RWPE1 (cell line): ENCODE measurements at regions not wholly inside any gene's neighbourhood (a gene's known extent, or its start where the extent isn't known, plus 50 kb on each side); places are given as distances from the start of the nearest gene placed in this dataset.

Experiments
- CTCF ChIA-PET: fragments of 350-600 bp; sonication (Branson Sonifier 250); formaldehyde crosslinking; extraction: SDS; loops from one replicate; lab custom pipeline; 2021; lab: Yijun Ruan, JAX
- POLR2A ChIA-PET: fragments of 400-600 bp; formaldehyde crosslinking; extraction: SDS; loops from one replicate; lab custom pipeline; 2020; ENCODE audit warnings: antibody characterized with exemption; ENCODE audit not compliant: low non-redundant PET; lab: Yijun Ruan, JAX
- DNase-seq: peaks from one replicate; pipeline ENCODE4 v3.0.0; 2012; ENCODE audit warnings: low spot score
- H3K27ac ChIP-seq: fragments of 450-650 bp; 2 replicates; pipeline ENCODE4 v1.5.1; 2017
- TF ChIP-seq, protein P1 (sequence below): fragments of 450-650 bp; conservative IDR thresholded peaks from 2 replicates; pipeline ENCODE4 v1.5.1; 2017; ENCODE audit warnings: low read depth, mild to moderate bottlenecking

DNA sequence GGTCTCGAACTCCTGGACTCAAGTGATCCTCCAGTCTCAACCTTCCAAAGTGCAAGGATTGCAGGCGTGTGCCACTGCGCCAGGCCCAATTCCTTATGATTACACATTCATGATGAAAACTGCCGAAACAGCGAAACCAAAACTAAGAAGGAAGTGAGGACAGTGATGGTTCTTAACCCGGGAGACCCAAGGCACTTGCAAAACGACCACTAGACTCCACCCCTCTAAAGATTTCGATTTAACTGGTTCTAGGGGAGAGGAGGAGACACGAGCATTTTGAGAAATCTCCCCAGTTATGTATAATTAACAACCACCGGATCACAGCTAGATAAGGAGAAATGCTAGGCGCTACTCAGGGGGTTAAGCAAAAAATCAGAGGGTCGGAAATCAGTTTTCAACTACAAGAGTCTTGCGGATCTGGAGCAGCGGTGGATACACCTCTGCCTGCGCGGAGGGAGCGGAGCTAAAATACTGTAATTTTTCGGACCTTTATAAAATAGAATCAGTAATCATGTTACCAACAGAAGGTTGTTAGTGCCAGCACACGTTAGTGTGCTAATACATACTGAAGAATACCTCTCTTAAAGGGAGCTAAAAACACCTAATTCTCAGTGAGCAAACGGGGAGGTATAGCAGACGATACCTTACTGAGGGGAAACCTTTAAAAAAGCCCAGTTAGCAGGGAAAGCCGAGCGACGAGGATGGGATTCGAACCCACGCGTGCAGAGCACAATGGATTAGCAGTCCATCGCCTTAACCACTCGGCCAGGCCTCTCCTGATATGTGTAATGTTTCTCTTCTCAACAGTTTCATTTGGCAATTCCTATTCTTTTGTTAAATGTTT is 60.0 kb upstream of the BTN3A2 start:
- TF ChIP-seq, protein P1, sequence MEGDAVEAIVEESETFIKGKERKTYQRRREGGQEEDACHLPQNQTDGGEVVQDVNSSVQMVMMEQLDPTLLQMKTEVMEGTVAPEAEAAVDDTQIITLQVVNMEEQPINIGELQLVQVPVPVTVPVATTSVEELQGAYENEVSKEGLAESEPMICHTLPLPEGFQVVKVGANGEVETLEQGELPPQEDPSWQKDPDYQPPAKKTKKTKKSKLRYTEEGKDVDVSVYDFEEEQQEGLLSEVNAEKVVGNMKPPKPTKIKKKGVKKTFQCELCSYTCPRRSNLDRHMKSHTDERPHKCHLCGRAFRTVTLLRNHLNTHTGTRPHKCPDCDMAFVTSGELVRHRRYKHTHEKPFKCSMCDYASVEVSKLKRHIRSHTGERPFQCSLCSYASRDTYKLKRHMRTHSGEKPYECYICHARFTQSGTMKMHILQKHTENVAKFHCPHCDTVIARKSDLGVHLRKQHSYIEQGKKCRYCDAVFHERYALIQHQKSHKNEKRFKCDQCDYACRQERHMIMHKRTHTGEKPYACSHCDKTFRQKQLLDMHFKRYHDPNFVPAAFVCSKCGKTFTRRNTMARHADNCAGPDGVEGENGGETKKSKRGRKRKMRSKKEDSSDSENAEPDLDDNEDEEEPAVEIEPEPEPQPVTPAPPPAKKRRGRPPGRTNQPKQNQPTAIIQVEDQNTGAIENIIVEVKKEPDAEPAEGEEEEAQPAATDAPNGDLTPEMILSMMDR: no peak
- no peak for DNase-seq
- no peak overlapping the region for H3K27ac ChIP-seq
- ChIA-PET CTCF (interaction anchor here (0.9 kb wide), 1 partner anchor 20 kb away, joined by 5 read pairs; no protein-coding TSS in a partner anchor), POLR2A (no interaction called here)

DNA sequence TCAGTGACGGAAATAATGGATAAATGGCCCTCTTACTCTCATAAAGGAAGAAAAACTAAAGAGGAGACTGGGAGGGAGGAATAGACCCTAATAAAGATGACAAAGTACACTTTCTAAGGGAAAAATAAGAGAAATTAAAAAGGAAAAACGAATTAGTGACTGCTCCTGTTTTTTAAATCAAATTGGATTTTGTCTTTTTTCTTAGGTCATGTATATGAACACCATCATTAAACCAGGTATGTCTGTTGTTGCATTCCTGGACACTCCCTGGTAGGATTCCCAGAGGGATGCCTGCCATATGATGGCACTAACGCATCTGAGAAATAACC is 59.4 kb upstream of the BTN3A2 start:
- POLR2A ChIA-PET: no interaction called here
- CTCF ChIA-PET: no interaction called here
- TF ChIP-seq, protein P1: no peak
- H3K27ac ChIP-seq: no peak overlapping the region
- DNase-seq: no peak

DNA sequence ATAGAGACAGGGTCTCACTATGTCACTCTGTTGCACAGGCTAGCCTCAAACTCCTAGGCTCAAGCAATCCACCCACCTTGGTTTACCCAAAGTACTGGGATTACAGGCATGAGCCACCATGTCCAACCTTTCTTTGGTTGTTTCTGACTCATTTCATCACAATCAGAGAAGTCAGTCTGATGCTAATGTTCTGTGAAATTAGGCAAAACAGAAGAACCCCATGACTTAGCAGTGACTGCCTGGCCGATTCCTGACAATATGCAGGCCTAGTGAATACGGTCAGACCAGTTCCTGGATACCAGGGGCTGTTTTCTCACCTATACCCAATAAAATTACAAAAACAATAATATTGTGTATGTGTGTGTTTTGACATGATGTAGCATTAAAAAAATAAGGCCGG is 58.8 kb upstream of the BTN3A2 start:
- TF ChIP-seq, protein P1: no peak

GRCh38 chr6:26307850-26308249 is 57.1 kb upstream of the BTN3A2 start:
- ChIA-PET POLR2A (no interaction called here), CTCF (interaction anchor here (0.6 to 1.0 kb wide), 2 partner anchors 34 to 1410 kb away, joined by 3 to 4 read pairs; no protein-coding TSS in a partner anchor)
- TF ChIP-seq, protein P1: no peak
- no peak overlapping the region for H3K27ac ChIP-seq
- DNase-seq: no peak

More for the DNA sequence above, 58.8 kb upstream of the BTN3A2 start:
- POLR2A ChIA-PET: no interaction called here
- H3K27ac ChIP-seq: no peak overlapping the region
- DNase-seq: no peak
- CTCF ChIA-PET: no interaction called here

GRCh38 chr6:26309731-26310142 is 55.3 kb upstream of the BTN3A2 start:
- ChIA-PET CTCF (no interaction called here), POLR2A (interaction anchor here (1.0 kb wide), 1 partner anchor 25 kb away, joined by 3 read pairs; a partner anchor contains a TSS)
- DNase-seq: no peak
- no peak overlapping the region for H3K27ac ChIP-seq
- TF ChIP-seq, protein P1: no peak

DNA sequence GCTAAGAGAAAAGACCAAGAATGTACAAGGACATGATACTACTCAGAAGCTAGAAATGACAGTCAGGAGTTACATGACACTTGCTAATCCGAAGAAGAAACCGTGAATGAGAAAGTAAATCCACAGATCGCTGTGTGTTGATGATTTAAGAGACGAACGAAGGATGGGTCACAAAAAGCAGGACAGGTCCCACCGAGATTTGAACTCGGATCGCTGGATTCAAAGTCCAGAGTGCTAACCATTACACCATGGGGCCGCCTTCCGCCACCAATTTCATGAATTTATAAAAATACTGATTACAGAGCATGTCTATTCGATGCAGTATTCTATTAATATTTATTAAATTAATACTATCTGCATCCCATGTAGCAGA is 54.0 kb upstream of the BTN3A2 start:
- TF ChIP-seq, protein P1: no peak
- ChIA-PET CTCF (interaction anchor here (0.5 kb wide), 1 partner anchor 1421 kb away, joined by 3 read pairs; no protein-coding TSS in a partner anchor), POLR2A (no interaction called here)
- no peak overlapping the region for H3K27ac ChIP-seq
- no peak for DNase-seq
